ENCODE measurements at regions not wholly inside any gene's neighbourhood (a gene's known extent, or its start where the extent isn't known, plus 50 kb on each side); places are given as distances from the start of the nearest gene placed in this dataset.

GRCh38 chr12:46892034-46892705 is 66.4 kb upstream of the SLC38A4 start:
- peaks cover 30% of the 10 kb centered on the region for H3K4me1 Mint-ChIP-seq (ENCODE audit: low read depth)

GRCh38 chr12:46892887-46893286 is 67.1 kb upstream of the SLC38A4 start:
- no peak for DNase-seq
- Mint-ChIP-seq H3K9me3 (peaks cover 3% of the 10 kb centered on the region; the same call in 1 of the 2 replicates), H3K4me1 (ENCODE audit: low read depth) (peaks cover 30% of the 10 kb centered on the region), H3K27me3 (ENCODE audit: insufficient read depth) (no peaks in the 10 kb centered on the region), H3K27ac (no peak overlapping the region), H3K36me3 (ENCODE audit: low read depth) (peaks cover 4% of the 10 kb centered on the region; the same call in 1 of the 2 replicates), H3K4me3 (no peak overlapping the region)
- no peak for TF ChIP-seq CTCF (IDR thresholded peaks at IDR 0.05)

More at GRCh38 chr12:46892034-46892705, 66.4 kb upstream of the SLC38A4 start:
- no peak for DNase-seq
- Mint-ChIP-seq H3K36me3 (ENCODE audit: low read depth) (no peaks in the 10 kb centered on the region; the same call in 1 of the 2 replicates), H3K27me3 (ENCODE audit: insufficient read depth) (no peaks in the 10 kb centered on the region), H3K9me3 (no peaks in the 10 kb centered on the region), H3K4me3 (no peak overlapping the region), H3K27ac (no peak overlapping the region)
- TF ChIP-seq CTCF (IDR thresholded peaks at IDR 0.05), result no peak

GRCh38 chr12:46893434-46893833 is 67.6 kb upstream of the SLC38A4 start:
- H3K36me3 Mint-ChIP-seq (ENCODE audit: low read depth), result peaks cover 6% of the 10 kb centered on the region; the same call in 1 of the 2 replicates
- DNase-seq, result no peak
- H3K4me1 Mint-ChIP-seq (ENCODE audit: low read depth), result peaks cover 30% of the 10 kb centered on the region
- no peak overlapping the region for H3K27ac Mint-ChIP-seq
- no peak overlapping the region for H3K4me3 Mint-ChIP-seq
- no peaks in the 10 kb centered on the region for H3K27me3 Mint-ChIP-seq (ENCODE audit: insufficient read depth)
- TF ChIP-seq CTCF (IDR thresholded peaks at IDR 0.05), result no peak
- H3K9me3 Mint-ChIP-seq, result peaks cover 4% of the 10 kb centered on the region; the same call in 1 of the 2 replicates

GRCh38 chr12:46895726-46896125 is 69.9 kb upstream of the SLC38A4 start:
- peaks cover 38% of the 10 kb centered on the region for H3K4me1 Mint-ChIP-seq (ENCODE audit: low read depth)
- H3K9me3 Mint-ChIP-seq, result peaks cover 4% of the 10 kb centered on the region; the same call in 1 of the 2 replicates
- TF ChIP-seq CTCF (IDR thresholded peaks at IDR 0.05), result no peak

GRCh38 chr12:46896680-46897079 is 70.9 kb upstream of the SLC38A4 start:
- no peak overlapping the region for H3K4me3 Mint-ChIP-seq
- H3K27ac Mint-ChIP-seq, result no peak overlapping the region
- H3K9me3 Mint-ChIP-seq, result peaks cover 4% of the 10 kb centered on the region; the same call in 1 of the 2 replicates
- no peaks in the 10 kb centered on the region for H3K27me3 Mint-ChIP-seq (ENCODE audit: insufficient read depth)
- no peak for DNase-seq
- TF ChIP-seq CTCF (IDR thresholded peaks at IDR 0.05), result no peak
- H3K4me1 Mint-ChIP-seq (ENCODE audit: low read depth), result peaks cover 36% of the 10 kb centered on the region
- H3K36me3 Mint-ChIP-seq (ENCODE audit: low read depth), result peaks cover 6% of the 10 kb centered on the region; the same call in 1 of the 2 replicates

More at GRCh38 chr12:46895726-46896125, 69.9 kb upstream of the SLC38A4 start:
- no peak for DNase-seq
- Mint-ChIP-seq H3K36me3 (ENCODE audit: low read depth) (peaks cover 6% of the 10 kb centered on the region; the same call in 1 of the 2 replicates), H3K27me3 (ENCODE audit: insufficient read depth) (no peaks in the 10 kb centered on the region), H3K27ac (no peak overlapping the region), H3K4me3 (no peak overlapping the region)

All from HFFc6 (cell line).